Peyer's patch (tissue), 4 donors: ENCODE measurements at regions not wholly inside any gene's neighbourhood (a gene's known extent, or its start where the extent isn't known, plus 50 kb on each side); places are given as distances from the start of the nearest gene placed in this dataset.
"Not testable (repeated sequence)": the region's sequence is repeated elsewhere in the genome, so short reads cannot be mapped to it uniquely, and the experiment has no call there.

Experiments
- DNase-seq, 3 donors: peaks; one replicate each; pipeline ENCODE4 v3.0.0-alpha.2; 2017 to 2019
- H3K27ac ChIP-seq, 4 donors: fragments of 200-600 bp; sonication (generic); one replicate each; pipeline ENCODE4 v1.5.1; 2016 to 2019
- H3K27me3 ChIP-seq, 2 donors: fragments of 200-600 bp; sonication (generic); one replicate each; pipeline ENCODE4 v1.5.1; 2019
- H3K36me3 ChIP-seq, 3 donors: fragments of 200-600 bp; sonication (generic); one replicate each; pipeline ENCODE4 v1.5.1; 2016 to 2019
- H3K4me1 ChIP-seq, 4 donors: fragments of 200-600 bp; sonication (generic); one replicate each; pipeline ENCODE4 v1.5.1; 2016 to 2019
- H3K4me3 ChIP-seq, 4 donors: fragments of 200-600 bp; sonication (generic); 1 replicate in 3 of 4; 2 replicates in 1 of 4; pipeline ENCODE4 v1.5.1; 2016 to 2019; ENCODE audit warnings: mild to moderate bottlenecking in 1 of 4
- H3K9me3 ChIP-seq, 4 donors: fragments of 200-600 bp; sonication (generic); one replicate each; pipeline ENCODE4 v1.5.1; 2016 to 2019; ENCODE audit warnings: mild to moderate bottlenecking in 1 of 4
- POLR2A ChIP-seq, 2 donors: fragments of 450-650 bp; IDR thresholded peaks; one replicate each; pipeline ENCODE4 v1.5.1; 2017; ENCODE audit warnings: antibody characterized with exemption in 2 of 2, mild to moderate bottlenecking in 2 of 2, moderate library complexity in 2 of 2
- TF ChIP-seq, protein P1 (sequence below), 6 experiments: fragments of 450-650 bp in 4 of 6; fragments of 200-600 bp in 2 of 6; sonication (generic) in 1 of 6; IDR thresholded peaks; one replicate each; pipeline ENCODE4 v1.5.1; 2017 to 2019; ENCODE audit warnings: antibody characterized with exemption in 6 of 6, mild to moderate bottlenecking in 3 of 6, moderate library complexity in 1 of 6

DNA sequence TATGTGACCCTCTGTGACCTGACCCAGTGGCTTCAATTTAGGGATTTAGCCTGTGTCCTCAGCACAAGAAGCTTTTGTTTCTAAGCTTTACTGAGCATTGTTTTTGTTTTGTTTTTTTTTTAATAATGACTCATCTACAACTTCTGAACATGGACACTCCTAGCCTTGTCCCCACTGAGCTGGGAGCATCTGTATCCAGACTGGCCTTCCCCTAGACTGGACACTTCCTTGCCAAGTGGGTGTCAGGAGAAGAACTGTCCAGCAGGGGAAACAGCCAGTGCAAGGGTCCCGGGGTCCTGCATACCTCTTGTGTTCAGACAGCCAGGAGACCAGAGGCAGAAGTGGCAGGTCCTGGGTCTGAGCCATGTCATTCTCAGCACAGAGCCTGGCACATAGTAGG lies 108.6 kb downstream of the TMEM130 start:
- Histone ChIP-seq H3K9me3 (no peaks in the 10 kb centered on the region), H3K36me3 (no peaks in the 10 kb centered on the region), H3K4me3 (no peak overlapping the region), H3K27ac (no peak overlapping the region), H3K4me1 (no peaks in the 10 kb centered on the region), H3K27me3 (no peaks in the 10 kb centered on the region)
- DNase-seq: no peak
- TF ChIP-seq, protein P1, sequence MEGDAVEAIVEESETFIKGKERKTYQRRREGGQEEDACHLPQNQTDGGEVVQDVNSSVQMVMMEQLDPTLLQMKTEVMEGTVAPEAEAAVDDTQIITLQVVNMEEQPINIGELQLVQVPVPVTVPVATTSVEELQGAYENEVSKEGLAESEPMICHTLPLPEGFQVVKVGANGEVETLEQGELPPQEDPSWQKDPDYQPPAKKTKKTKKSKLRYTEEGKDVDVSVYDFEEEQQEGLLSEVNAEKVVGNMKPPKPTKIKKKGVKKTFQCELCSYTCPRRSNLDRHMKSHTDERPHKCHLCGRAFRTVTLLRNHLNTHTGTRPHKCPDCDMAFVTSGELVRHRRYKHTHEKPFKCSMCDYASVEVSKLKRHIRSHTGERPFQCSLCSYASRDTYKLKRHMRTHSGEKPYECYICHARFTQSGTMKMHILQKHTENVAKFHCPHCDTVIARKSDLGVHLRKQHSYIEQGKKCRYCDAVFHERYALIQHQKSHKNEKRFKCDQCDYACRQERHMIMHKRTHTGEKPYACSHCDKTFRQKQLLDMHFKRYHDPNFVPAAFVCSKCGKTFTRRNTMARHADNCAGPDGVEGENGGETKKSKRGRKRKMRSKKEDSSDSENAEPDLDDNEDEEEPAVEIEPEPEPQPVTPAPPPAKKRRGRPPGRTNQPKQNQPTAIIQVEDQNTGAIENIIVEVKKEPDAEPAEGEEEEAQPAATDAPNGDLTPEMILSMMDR (IDR thresholded peaks at IDR 0.05): no peak
- TF ChIP-seq POLR2A (IDR thresholded peaks at IDR 0.05): no peak

DNA sequence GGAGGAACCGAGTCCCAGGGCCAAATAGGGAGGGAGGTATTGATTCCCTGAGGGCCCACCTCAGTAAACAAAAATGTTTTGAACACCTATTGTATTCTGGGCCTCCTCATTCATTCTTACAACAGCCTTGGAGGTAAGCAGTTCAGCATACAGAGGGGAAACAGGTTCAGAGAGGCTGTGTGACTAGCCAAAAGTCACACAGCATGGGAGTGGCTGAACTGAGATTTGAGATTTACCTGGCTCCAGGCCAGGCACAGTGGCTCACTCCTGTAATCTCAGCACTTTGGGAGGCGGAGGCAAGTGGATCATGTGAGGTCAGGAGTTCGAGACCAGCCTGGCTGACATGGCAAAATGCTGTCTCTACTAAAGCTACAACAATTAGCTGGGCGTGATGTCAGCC lies 107.2 kb downstream of the TMEM130 start:
- no peaks in the 10 kb centered on the region for H3K36me3 ChIP-seq
- no peak overlapping the region for H3K27ac ChIP-seq
- H3K27me3 ChIP-seq: no peaks in the 10 kb centered on the region
- no peak overlapping the region for H3K4me3 ChIP-seq
- no peak for DNase-seq
- H3K4me1 ChIP-seq: no peaks in the 10 kb centered on the region
- H3K9me3 ChIP-seq: no peaks in the 10 kb centered on the region
- no peak for TF ChIP-seq POLR2A (IDR thresholded peaks at IDR 0.05)
- TF ChIP-seq, protein P1 (IDR thresholded peaks at IDR 0.05): no peak

DNA sequence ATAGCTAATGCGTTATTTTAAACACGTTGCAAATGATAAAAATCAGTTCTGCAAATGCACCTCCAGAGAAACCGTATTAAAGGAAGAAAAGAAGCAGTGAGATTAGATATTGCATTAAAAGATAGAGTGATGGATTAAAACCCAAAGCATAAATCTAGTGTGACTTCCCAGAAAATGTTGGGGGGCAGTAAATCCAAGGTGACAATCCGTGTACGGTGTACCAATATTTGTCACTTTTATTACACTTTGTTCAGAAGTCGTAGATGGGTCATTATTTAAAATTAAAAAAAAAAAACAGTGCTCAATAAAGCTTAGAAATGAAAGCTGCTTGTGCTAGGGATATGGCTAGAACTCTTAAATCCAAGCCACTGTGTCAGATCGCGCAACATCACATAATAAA lies 106.4 kb downstream of the TMEM130 start:
- no peak for DNase-seq
- Histone ChIP-seq H3K4me3 (no peak overlapping the region), H3K4me1 (no peaks in the 10 kb centered on the region), H3K36me3 (no peaks in the 10 kb centered on the region), H3K27ac (no peak overlapping the region), H3K9me3 (no peaks in the 10 kb centered on the region), H3K27me3 (no peaks in the 10 kb centered on the region)
- TF ChIP-seq POLR2A (IDR thresholded peaks at IDR 0.05): no peak
- TF ChIP-seq, protein P1 (IDR thresholded peaks at IDR 0.05): no peak

DNA sequence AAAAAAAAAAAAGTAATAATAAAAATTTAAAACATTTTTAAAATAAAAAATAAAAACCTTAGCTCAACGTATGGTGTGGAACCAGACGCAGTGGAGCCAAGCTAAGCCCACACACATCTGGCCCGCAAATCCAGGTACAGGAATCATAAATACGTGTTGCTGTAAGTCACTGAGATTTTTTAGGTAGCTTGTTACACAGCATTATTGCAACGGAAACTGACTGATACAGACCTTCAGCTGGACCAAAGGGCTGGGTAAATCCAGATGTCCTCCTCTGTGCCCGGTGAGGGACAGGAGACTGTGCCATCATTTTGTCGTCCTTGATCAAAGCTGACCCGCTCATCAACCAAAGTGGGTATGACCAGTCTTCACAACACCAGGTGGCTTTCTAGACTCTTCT lies 104.9 kb downstream of the TMEM130 start:
- Histone ChIP-seq H3K9me3 (no peaks in the 10 kb centered on the region), H3K4me1 (no peaks in the 10 kb centered on the region), H3K4me3 (no peak overlapping the region), H3K36me3 (no peaks in the 10 kb centered on the region), H3K27me3 (no peaks in the 10 kb centered on the region), H3K27ac (no peak overlapping the region)
- TF ChIP-seq, protein P1 (IDR thresholded peaks at IDR 0.05): no peak
- no peak for TF ChIP-seq POLR2A (IDR thresholded peaks at IDR 0.05)
- DNase-seq: no peak

DNA sequence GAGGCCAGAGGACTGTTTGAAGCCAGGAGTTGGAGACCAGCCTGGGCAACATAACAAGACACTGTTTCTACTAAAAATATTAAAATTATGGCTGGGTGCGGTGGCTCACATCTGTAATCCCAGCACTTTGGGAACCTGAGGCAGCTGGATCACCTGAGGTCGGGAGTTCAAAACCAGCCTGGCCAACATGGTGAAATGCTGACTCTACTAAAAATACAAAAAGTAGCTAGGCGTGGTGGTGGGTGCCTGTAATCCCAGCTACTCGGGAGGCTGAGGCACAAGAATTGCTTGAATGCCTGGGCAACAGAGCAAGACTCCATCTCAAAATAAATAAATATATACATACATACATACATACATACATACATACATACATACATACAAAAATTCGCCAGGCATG lies 99.7 kb downstream of the TMEM130 start:
- not testable (repeated sequence) for DNase-seq, H3K36me3 ChIP-seq

DNA sequence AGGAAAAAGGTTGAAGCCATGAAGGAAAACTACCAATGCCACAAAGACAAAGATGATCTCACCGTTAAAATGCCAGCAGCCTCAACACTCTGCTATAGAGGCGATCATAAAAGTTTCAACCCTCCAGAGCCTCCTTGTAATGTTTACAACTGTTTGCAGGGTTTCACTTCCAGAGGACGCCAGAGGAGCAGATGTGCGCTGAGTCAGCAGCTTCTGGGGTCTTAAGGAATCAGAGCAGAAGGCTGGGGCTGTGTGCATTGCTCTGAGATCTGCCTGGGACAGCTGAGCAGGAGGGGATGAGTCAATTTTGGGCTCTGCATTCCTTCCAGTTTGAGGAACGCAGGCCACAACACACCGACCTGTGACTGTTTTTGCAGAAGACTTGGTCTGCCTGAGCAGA lies 98.3 kb downstream of the TMEM130 start:
- peak in 1 of 3 donors; percentile 53 for DNase-seq
- Histone ChIP-seq H3K36me3 (no peaks in the 10 kb centered on the region), H3K4me3 (no peak overlapping the region), H3K4me1 (no peaks in the 10 kb centered on the region), H3K9me3 (no peaks in the 10 kb centered on the region), H3K27me3 (no peaks in the 10 kb centered on the region), H3K27ac (no peak overlapping the region)
- TF ChIP-seq POLR2A (IDR thresholded peaks at IDR 0.05): no peak
- TF ChIP-seq, protein P1 (IDR thresholded peaks at IDR 0.05): no peak

More for the DNA sequence above, 99.7 kb downstream of the TMEM130 start:
- not testable (repeated sequence) for H3K27ac ChIP-seq, H3K4me1 ChIP-seq, H3K27me3 ChIP-seq, H3K9me3 ChIP-seq, H3K4me3 ChIP-seq
